ENCODE measurements at regions not wholly inside any gene's neighbourhood (a gene's known extent, or its start where the extent isn't known, plus 50 kb on each side); places are given as distances from the start of the nearest gene placed in this dataset.

GRCh38 chr5:96043446-96043845 lies 81.8 kb upstream of the ELL2 start:
- Histone ChIP-seq H3K27me3 (ENCODE audit: insufficient read depth, low read depth) (no peaks in the 10 kb centered on the region), H3K4me1 (replicated peaks; ENCODE audit: insufficient read depth) (no peaks in the 10 kb centered on the region), H2AFZ (no peak overlapping the region), H3F3A (ENCODE audit: insufficient read depth, low read depth) (no peaks in the 10 kb centered on the region), H3K9me2 (ENCODE audit: insufficient read depth) (no peaks in the 10 kb centered on the region; the same call in 1 of the 2 replicates), H3K4me3 (no peak overlapping the region), H3K36me3 (ENCODE audit: low read depth) (no peaks in the 10 kb centered on the region), H4K20me1 (ENCODE audit: insufficient read depth) (no peaks in the 10 kb centered on the region), H3K79me2 (ENCODE audit: low read depth) (no peaks in the 10 kb centered on the region), H3K9me3 (ENCODE audit: insufficient read depth, low read depth) (no peaks in the 10 kb centered on the region), H3K4me2 (no peak overlapping the region), H3K27ac (no peak overlapping the region)
- DNase-seq = no peak
- CTCF ChIA-PET = no interaction called here
- POLR2A ChIA-PET (ENCODE audit: unreplicated experiment) = no interaction called here
- intact Hi-C loops (cut with micrococcal nuclease; ENCODE audit: unreplicated experiment) = no loop called here
- TF ChIP-seq EZH2 (IDR thresholded peaks at IDR 0.05; ENCODE audit: low read depth) = no peak
- no TSS peak for BruUV-seq (replicated peaks)

DNA sequence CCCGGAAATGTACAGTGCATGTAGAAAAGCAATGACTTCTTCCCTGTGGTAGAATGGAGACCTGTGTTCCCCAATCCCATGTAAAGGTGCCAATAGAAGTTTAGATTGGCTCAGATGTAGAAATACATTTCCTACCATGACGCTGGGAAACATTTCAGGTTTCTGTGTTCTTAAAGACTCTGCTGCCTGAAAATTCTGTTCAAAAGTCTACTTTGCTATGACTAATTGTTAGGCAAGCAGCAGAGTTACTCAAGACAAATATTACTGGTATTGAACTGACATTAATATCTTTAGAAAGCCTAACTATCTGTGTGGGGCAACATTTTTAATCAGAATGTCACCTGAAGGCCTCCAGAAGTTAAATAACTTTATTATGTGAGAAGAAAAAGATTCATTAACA lies 75.5 kb upstream of the ELL2 start:
- ChIA-PET POLR2A (ENCODE audit: unreplicated experiment) (no interaction called here), CTCF (no interaction called here)
- Histone ChIP-seq H2AFZ (no peak overlapping the region), H3K4me3 (no peak overlapping the region), H3K9me2 (ENCODE audit: insufficient read depth) (no peaks in the 10 kb centered on the region), H3K9me3 (ENCODE audit: insufficient read depth, low read depth) (no peaks in the 10 kb centered on the region), H3K27me3 (ENCODE audit: insufficient read depth, low read depth) (no peaks in the 10 kb centered on the region), H3K79me2 (ENCODE audit: low read depth) (no peaks in the 10 kb centered on the region), H3K4me1 (replicated peaks; ENCODE audit: insufficient read depth) (peaks cover 12% of the 10 kb centered on the region), H4K20me1 (ENCODE audit: insufficient read depth) (no peaks in the 10 kb centered on the region), H3F3A (ENCODE audit: insufficient read depth, low read depth) (peaks cover 4% of the 10 kb centered on the region; the same call in 1 of the 2 replicates), H3K27ac (no peak overlapping the region; the same call in 1 of the 2 replicates), H3K36me3 (ENCODE audit: low read depth) (no peaks in the 10 kb centered on the region), H3K4me2 (no peak overlapping the region)
- BruUV-seq (replicated peaks) = no TSS peak
- no peak for TF ChIP-seq EZH2 (IDR thresholded peaks at IDR 0.05; ENCODE audit: low read depth)
- TF ChIP-seq, protein P1, sequence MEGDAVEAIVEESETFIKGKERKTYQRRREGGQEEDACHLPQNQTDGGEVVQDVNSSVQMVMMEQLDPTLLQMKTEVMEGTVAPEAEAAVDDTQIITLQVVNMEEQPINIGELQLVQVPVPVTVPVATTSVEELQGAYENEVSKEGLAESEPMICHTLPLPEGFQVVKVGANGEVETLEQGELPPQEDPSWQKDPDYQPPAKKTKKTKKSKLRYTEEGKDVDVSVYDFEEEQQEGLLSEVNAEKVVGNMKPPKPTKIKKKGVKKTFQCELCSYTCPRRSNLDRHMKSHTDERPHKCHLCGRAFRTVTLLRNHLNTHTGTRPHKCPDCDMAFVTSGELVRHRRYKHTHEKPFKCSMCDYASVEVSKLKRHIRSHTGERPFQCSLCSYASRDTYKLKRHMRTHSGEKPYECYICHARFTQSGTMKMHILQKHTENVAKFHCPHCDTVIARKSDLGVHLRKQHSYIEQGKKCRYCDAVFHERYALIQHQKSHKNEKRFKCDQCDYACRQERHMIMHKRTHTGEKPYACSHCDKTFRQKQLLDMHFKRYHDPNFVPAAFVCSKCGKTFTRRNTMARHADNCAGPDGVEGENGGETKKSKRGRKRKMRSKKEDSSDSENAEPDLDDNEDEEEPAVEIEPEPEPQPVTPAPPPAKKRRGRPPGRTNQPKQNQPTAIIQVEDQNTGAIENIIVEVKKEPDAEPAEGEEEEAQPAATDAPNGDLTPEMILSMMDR (conservative IDR thresholded peaks at IDR 0.05) = no peak
- intact Hi-C loops (cut with micrococcal nuclease; ENCODE audit: unreplicated experiment) = no loop called here
- peak in 1 of 2 experiments; percentile 50 for DNase-seq

DNA sequence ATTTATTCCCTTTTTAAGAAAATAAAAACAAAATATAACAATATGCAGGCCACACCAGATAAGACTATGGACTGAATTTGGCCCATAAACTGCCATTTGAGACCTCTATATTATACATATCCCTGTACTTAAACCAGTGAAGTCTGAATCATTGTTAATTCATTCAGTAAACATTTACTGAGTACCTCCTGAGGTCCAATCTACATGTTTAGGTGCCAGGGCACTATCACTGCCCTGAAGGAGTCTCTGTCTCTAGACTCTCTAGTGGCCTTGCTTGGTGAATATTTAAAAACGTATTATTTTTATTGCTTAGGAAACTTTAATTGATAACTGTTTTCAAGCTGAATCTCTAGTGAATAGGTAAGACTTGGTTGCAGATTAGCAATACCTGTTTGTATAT lies 74.7 kb upstream of the ELL2 start:
- no peaks in the 10 kb centered on the region for H3K79me2 ChIP-seq (ENCODE audit: low read depth)
- no peaks in the 10 kb centered on the region for H3K27me3 ChIP-seq (ENCODE audit: insufficient read depth, low read depth)
- no peak overlapping the region for H3K4me3 ChIP-seq
- H3K27ac ChIP-seq = no peak overlapping the region
- H3K36me3 ChIP-seq (ENCODE audit: low read depth) = no peaks in the 10 kb centered on the region
- H3K4me1 ChIP-seq (replicated peaks; ENCODE audit: insufficient read depth) = peaks cover 12% of the 10 kb centered on the region
- POLR2A ChIA-PET (ENCODE audit: unreplicated experiment) = no interaction called here
- no peaks in the 10 kb centered on the region for H4K20me1 ChIP-seq (ENCODE audit: insufficient read depth)
- H2AFZ ChIP-seq = no peak overlapping the region
- H3K9me3 ChIP-seq (ENCODE audit: insufficient read depth, low read depth) = no peaks in the 10 kb centered on the region; the same call in 1 of the 2 replicates
- no peak for DNase-seq
- no peak overlapping the region for H3K4me2 ChIP-seq
- TF ChIP-seq, protein P1 (conservative IDR thresholded peaks at IDR 0.05) = no peak
- no peak for TF ChIP-seq EZH2 (IDR thresholded peaks at IDR 0.05; ENCODE audit: low read depth)
- peaks cover 4% of the 10 kb centered on the region; the same call in 1 of the 2 replicates for H3F3A ChIP-seq (ENCODE audit: insufficient read depth, low read depth)
- no peaks in the 10 kb centered on the region for H3K9me2 ChIP-seq (ENCODE audit: insufficient read depth)
- CTCF ChIA-PET = no interaction called here
- intact Hi-C loops (cut with micrococcal nuclease; ENCODE audit: unreplicated experiment) = no loop called here
- BruUV-seq (replicated peaks) = no TSS peak

DNA sequence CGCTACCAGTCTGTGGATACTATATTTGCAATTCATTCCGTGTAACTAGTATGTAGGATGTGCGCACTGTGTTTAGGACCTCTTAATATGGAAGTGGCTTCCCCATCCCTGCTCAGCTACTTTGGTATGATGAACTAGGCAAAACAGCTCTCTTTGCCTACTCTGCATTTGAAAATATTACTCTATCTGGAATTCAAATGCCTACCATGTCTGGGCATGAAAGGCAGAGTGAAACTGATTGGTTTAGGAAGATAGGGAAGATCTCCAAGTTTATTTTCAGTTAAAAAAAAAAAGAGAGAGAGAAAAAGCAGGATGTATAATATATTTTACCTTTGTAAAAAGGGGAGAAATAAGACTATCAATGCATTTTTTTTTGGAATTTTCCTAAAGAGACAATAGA lies 74.1 kb upstream of the ELL2 start:
- Histone ChIP-seq H3K9me2 (ENCODE audit: insufficient read depth) (no peaks in the 10 kb centered on the region), H4K20me1 (ENCODE audit: insufficient read depth) (no peaks in the 10 kb centered on the region), H3F3A (ENCODE audit: insufficient read depth, low read depth) (peaks cover 4% of the 10 kb centered on the region; the same call in 1 of the 2 replicates), H2AFZ (no peak overlapping the region), H3K4me2 (no peak overlapping the region), H3K4me3 (no peak overlapping the region), H3K36me3 (ENCODE audit: low read depth) (no peaks in the 10 kb centered on the region), H3K27ac (no peak overlapping the region), H3K27me3 (ENCODE audit: insufficient read depth, low read depth) (no peaks in the 10 kb centered on the region), H3K4me1 (replicated peaks; ENCODE audit: insufficient read depth) (peaks cover 12% of the 10 kb centered on the region), H3K79me2 (ENCODE audit: low read depth) (no peaks in the 10 kb centered on the region), H3K9me3 (ENCODE audit: insufficient read depth, low read depth) (no peaks in the 10 kb centered on the region; the same call in 1 of the 2 replicates)
- POLR2A ChIA-PET (ENCODE audit: unreplicated experiment) = no interaction called here
- no peak for DNase-seq
- no TSS peak for BruUV-seq (replicated peaks)
- TF ChIP-seq EZH2 (IDR thresholded peaks at IDR 0.05; ENCODE audit: low read depth) = no peak
- TF ChIP-seq, protein P1 (conservative IDR thresholded peaks at IDR 0.05) = no peak
- intact Hi-C loops (cut with micrococcal nuclease; ENCODE audit: unreplicated experiment) = no loop called here
- CTCF ChIA-PET = no interaction called here
